HUES64 (cell line): ENCODE measurements at regions not wholly inside any gene's neighbourhood (a gene's known extent, or its start where the extent isn't known, plus 50 kb on each side); places are given as distances from the start of the nearest gene placed in this dataset.
A peak's percentile ranks its signal among the peaks of the same experiment; 100 is the strongest.

Experiments used
- H3K27ac ChIP-seq: 2 replicates; pipeline ENCODE4 v1.7.0; 2013; ENCODE audit warnings: low read depth, low read length, inconsistent platforms
- H3K27me3 ChIP-seq: 2 replicates; pipeline ENCODE4 v1.6.1; 2013; ENCODE audit warnings: mild to moderate bottlenecking, low read length; ENCODE audit not compliant: insufficient read depth
- H3K36me3 ChIP-seq: 2 replicates; pipeline ENCODE4 v1.6.1; 2013; ENCODE audit warnings: mild to moderate bottlenecking, low read length; ENCODE audit not compliant: insufficient read depth
- H3K4me1 ChIP-seq: 2 replicates; pipeline ENCODE4 v1.6.1; 2013; ENCODE audit warnings: mild to moderate bottlenecking, low read length, moderate library complexity; ENCODE audit not compliant: insufficient read depth
- H3K4me3 ChIP-seq: 2 replicates; pipeline ENCODE4 v1.5.1; 2013; ENCODE audit warnings: mild to moderate bottlenecking, low read length, moderate library complexity
- H3K9ac ChIP-seq: 2 replicates; pipeline ENCODE4 v1.6.1; 2013; ENCODE audit warnings: mild to moderate bottlenecking, low read depth, low read length
- H3K9me3 ChIP-seq: 2 replicates; pipeline ENCODE4 v1.6.1; 2013; ENCODE audit warnings: low read depth, low read length; ENCODE audit not compliant: insufficient read depth
- WGBS: fragments of 150-250, 120-280 bp; methylation state at CpG from one replicate; pipeline ENCODE4 v1.1.7; 2013; ENCODE audit warnings: missing lambda C conversion rate; 5-methylcytosine and 5-hydroxymethylcytosine counted together

DNA sequence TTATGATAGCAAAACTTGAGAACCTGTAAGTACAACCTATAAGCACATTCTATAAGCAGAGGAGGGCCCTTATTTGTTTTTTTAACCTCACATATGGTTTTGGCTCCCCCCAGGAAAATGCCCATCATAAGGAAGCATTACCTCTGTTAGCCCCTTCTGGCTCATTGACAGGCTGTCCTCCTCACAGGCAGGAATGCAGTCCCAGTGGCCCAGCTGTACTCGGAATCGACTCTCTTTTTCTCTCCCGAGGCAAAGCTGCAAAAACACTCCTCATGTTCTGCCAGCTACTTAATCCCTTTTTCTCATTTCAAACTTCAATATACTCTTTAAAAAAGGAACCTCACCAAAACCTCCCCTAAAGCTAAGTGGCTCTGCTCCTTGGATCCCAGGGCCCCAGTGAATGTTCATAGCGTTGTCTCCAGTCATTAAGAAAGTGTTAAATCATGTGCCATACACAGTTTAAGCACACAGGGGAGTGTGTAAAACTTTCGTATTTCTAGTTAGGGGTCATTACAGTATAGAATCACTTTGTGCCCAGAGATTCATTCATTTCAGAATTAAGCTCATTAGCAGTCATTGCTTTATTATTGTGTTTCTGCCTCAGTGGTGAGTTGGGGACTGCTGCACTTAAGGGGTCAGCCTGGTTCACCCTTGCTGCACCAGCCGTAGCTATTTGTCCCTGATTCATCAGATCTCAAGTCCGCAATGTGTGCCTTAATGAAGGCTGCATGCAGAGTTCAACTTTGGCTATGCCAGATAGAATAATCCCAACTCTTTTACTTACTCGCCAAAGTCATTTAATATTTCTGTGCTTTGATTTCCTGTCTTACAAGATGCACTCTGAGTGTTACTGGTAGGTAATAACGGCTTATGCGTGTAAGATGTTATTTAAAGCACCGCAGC, 57.6 kb downstream of the JRKL start:
- Histone ChIP-seq H3K9ac (no peak overlapping the region; the same call in 1 of the 2 replicates), H3K27me3 (no peaks in the 10 kb centered on the region), H3K9me3 (no peaks in the 10 kb centered on the region), H3K27ac (no peak overlapping the region), H3K4me1 (no peaks in the 10 kb centered on the region), H3K4me3 (no peak overlapping the region), H3K36me3 (no peaks in the 10 kb centered on the region)
- WGBS: 91% methylated on average over 11 of the region's 11 CpGs

DNA sequence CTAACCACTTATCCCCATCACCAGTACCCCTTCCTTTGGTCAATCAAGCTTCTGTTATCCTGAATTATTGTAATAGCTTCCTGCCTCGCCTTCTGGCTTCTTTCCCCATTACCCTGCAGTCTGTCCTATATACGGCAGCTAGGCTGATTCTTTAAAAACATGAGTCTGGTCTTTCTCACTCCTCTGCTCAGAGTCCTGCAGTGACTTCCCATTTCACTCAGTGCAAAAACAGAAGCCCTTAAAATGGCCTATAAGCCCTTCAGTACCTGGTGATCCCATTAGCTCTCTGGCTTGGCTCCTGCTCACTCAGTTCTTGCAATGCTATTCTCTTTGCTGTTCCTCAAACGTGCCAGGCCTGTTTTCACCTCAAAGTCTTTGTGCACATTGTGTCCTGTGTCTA, 58.4 kb downstream of the JRKL start:
- Histone ChIP-seq H3K4me3 (no peak overlapping the region), H3K9me3 (no peaks in the 10 kb centered on the region), H3K27me3 (no peaks in the 10 kb centered on the region), H3K4me1 (no peaks in the 10 kb centered on the region), H3K9ac (no peak overlapping the region), H3K36me3 (no peaks in the 10 kb centered on the region), H3K27ac (no peak overlapping the region)
- 88% methylated on average over 3 of the region's 3 CpGs for WGBS

DNA sequence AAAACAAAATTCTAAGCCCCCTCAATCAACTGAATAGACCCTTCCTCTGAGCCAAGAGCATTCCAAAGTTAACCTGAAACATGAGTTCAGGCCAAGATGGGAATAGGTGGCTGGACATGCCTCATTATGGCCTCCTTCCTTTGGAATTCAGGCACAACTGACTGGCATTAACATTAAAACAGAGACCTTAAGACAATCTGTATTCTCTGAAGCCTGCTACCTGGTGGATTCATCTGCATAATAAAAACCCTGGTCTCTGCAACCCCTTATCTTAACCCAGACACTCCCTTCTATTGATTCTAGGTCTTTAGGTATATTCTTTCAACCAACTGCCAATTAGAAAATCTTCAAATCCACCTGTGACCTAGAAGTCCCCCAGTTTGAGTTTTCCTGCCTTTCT, 66.3 kb downstream of the JRKL start:
- H3K9me3 ChIP-seq: peaks cover 10% of the 10 kb centered on the region

DNA sequence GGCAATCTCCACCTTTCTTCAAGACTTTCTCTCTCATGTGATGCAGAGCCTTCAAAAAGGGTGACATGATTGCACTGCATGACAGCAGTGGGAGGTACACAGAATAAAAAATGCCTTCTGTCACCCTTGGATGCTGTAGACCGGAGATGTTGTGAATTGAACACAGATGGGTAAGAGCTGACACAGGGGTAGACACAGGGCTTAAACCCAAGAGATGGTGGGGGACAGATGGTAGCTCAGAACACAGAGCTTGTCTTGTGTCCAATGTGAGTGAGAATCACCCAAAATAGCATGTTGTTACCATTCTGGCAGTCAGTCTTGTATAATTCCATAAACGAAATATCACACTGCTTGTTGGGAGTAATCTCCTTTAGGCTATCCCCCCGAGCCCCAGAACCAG, 69.9 kb downstream of the JRKL start:
- Histone ChIP-seq H3K4me1 (peaks cover 26% of the 10 kb centered on the region), H3K27me3 (no peaks in the 10 kb centered on the region), H3K9ac (no peak overlapping the region), H3K9me3 (peaks cover 10% of the 10 kb centered on the region), H3K36me3 (no peaks in the 10 kb centered on the region), H3K4me3 (no peak overlapping the region), H3K27ac (no peak overlapping the region)
- WGBS: 87% methylated on average over 3 of the region's 3 CpGs

More for the DNA sequence above, 66.3 kb downstream of the JRKL start:
- no peaks in the 10 kb centered on the region for H3K36me3 ChIP-seq
- H3K27ac ChIP-seq: peak overlapping the region; percentile 80; the same call in 1 of the 2 replicates
- H3K9ac ChIP-seq: no peak overlapping the region
- no peak overlapping the region for H3K4me3 ChIP-seq
- peaks cover 15% of the 10 kb centered on the region; the same call in 1 of the 2 replicates for H3K4me1 ChIP-seq
- no peaks in the 10 kb centered on the region for H3K27me3 ChIP-seq

DNA sequence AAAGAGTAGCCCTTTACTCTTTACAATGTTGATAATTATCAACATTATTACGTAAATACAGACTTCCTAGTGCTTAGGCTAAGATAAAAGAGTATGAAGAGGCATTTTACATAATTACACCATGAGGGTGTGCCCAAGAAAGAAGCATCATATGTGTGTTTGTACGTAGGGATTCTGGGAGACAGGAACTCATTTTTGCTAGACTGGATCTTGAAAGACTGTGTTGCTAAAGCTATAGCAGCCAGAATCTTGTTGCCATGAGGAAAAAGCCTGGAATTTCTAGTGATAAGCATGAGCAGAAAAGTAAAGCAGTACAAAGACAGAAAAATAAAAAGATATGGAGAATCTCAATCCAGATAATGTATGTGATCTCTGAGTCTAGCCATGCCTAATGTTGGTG, 72.1 kb downstream of the JRKL start:
- Histone ChIP-seq H3K9ac (no peak overlapping the region), H3K27me3 (no peaks in the 10 kb centered on the region), H3K4me3 (no peak overlapping the region), H3K36me3 (no peaks in the 10 kb centered on the region), H3K27ac (no peak overlapping the region), H3K4me1 (peaks cover 27% of the 10 kb centered on the region), H3K9me3 (no peaks in the 10 kb centered on the region)
- WGBS: 91% methylated on average over 1 of the region's 2 CpGs

DNA sequence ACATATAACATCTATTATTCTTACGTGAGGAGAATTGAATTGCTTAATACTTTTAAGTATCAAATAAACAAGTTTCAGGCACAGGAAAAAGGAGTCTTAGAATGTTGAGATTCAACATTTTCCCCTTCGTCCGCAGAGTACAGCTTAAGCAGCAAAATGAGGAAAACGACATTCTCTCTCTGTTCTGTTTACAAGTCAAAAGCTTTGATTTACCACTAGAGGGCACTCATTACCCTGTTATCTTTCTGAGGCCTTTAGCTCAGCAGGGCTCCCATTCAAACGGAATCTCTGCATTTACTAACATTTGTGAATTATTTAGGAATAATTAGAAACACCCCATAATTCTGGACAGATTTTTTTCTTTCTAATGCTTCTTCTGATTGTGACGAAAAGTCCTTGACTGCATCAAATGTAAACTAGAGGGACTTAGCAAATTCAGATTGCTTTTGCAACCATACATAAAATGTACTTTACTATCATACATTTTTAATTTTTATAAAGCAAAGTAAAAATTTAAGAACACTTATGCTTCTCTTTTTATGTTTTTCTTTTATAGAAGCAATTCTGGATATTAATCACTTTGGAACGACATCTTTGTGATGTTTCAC, 75.0 kb downstream of the JRKL start:
- Histone ChIP-seq H3K4me3 (0 out of 2 replicates have a peak overlapping the region, but pooled peaks have one; percentile 28), H3K4me1 (peaks cover 23% of the 10 kb centered on the region), H3K9me3 (no peaks in the 10 kb centered on the region), H3K36me3 (no peaks in the 10 kb centered on the region), H3K27ac (no peak overlapping the region), H3K9ac (no peak overlapping the region), H3K27me3 (no peaks in the 10 kb centered on the region)
- WGBS: 20% methylated on average over 4 of the region's 7 CpGs

DNA sequence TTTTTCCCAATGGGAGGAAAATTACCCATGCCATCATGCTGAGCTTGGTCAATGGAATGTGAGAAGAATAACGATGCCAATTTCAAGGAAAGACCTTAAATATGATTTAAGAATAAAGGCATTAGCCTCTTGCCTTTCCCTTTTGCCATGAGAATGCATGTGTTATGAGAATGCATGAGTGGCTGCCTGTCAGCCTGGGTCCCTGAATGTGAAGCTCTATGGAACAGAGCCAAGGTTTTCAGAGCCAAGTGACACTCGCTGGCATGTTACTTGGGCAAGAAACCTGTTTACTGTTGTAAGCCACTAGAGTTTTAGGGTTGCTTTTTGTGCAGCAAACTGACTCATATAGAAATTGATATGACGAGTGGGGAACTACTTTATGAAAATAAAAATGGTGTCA, 75.7 kb downstream of the JRKL start:
- Histone ChIP-seq H3K4me3 (no peak overlapping the region), H3K9ac (no peak overlapping the region), H3K4me1 (peaks cover 23% of the 10 kb centered on the region), H3K27ac (no peak overlapping the region), H3K27me3 (no peaks in the 10 kb centered on the region), H3K36me3 (no peaks in the 10 kb centered on the region), H3K9me3 (no peaks in the 10 kb centered on the region)
- 66% methylated on average over 3 of the region's 3 CpGs for WGBS

DNA sequence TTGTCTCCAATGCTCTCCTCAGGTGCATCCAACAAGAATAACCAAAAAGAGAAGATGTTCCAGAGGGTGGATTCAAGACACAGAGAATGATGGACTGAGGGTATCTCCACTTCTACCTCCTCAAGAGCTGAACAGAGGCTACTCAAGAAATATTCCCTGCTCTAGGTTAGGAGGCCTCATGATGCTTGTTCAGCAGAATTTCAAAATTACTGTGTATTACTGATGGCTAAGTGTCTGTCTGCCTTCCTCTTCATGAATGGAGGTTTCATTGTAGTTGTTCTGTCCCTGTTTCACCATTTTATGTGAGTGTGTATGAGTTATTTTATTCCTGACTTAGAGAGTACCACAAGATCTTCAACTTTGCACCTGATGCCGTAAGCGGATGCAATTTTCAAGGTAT, 76.8 kb downstream of the JRKL start:
- Histone ChIP-seq H3K9me3 (no peaks in the 10 kb centered on the region), H3K9ac (no peak overlapping the region), H3K4me3 (no peak overlapping the region), H3K4me1 (peaks cover 23% of the 10 kb centered on the region), H3K27ac (no peak overlapping the region), H3K36me3 (no peaks in the 10 kb centered on the region), H3K27me3 (no peaks in the 10 kb centered on the region)
- 98% methylated on average over 2 of the region's 2 CpGs for WGBS

DNA sequence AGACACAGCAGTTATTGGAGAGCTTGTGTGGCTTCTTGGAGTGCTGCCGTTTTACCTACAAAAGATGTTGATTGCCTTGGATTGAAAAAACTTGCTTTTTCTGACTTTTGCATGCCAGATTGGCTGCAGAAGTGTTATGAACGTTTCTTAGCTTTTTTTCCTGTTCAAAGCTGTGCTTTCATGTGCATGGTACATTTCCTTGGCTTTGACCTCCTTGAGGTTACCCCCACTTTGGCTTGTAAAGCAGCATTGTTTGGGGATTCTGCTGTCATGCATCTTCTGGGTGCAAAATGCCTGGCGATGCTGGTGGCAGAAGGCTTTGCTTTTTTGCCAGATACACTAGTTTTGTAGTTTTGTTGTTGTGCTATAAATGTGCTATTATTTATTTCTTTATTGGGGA, 80.0 kb downstream of the JRKL start:
- H3K36me3 ChIP-seq: no peaks in the 10 kb centered on the region
- H3K27me3 ChIP-seq: no peaks in the 10 kb centered on the region
- no peak overlapping the region for H3K9ac ChIP-seq
- no peak overlapping the region for H3K4me3 ChIP-seq
- peaks cover 11% of the 10 kb centered on the region; the same call in 1 of the 2 replicates for H3K4me1 ChIP-seq
- 88% methylated on average over 3 of the region's 3 CpGs for WGBS
- H3K27ac ChIP-seq: no peak overlapping the region
- no peaks in the 10 kb centered on the region for H3K9me3 ChIP-seq

DNA sequence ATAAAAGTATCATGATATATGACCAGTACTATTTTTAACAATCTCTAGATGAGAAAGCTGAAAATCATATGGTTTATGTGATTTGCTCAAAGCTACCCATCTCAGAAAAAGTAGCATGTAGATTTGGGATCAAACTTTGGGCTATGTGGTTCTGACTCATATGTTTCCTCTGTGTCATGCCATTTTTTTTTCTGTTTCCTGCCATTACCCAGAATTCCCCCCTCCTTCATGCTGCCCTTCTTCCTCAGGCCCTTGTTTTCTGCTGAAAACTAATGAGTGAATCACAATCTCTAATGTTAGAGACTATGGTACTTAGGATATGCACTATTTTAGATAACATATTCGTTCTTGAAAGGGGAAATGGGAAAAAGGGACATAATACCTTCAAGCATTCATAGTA, 80.7 kb downstream of the JRKL start:
- Histone ChIP-seq H3K4me3 (no peak overlapping the region), H3K9me3 (no peaks in the 10 kb centered on the region), H3K27me3 (no peaks in the 10 kb centered on the region), H3K27ac (no peak overlapping the region), H3K9ac (no peak overlapping the region), H3K36me3 (no peaks in the 10 kb centered on the region), H3K4me1 (peaks cover 3% of the 10 kb centered on the region; the same call in 1 of the 2 replicates)
- no CpG with 5 or more reads among the region's 1 CpG for WGBS

DNA sequence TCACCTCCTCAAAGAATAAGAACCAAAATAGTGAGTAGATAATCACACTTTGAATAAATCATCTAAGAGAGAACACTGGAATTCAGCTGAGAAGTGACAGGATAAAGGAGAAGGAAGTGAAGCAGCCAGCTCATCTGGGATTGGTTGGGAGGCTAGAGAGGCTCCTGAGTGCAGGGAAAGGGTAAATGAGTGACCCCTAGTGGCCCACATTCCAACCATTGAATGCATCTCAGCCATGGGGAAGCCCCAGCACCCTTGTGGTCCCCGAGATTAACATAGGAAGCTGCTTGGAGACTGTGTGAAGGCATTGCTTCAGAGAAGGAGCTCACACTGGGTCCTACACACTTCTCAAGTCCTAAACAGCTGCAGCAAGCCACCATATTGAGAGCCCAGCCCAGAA, 82.3 kb downstream of the JRKL start:
- 95% methylated on average over 1 of the region's 1 CpG for WGBS
- H3K9me3 ChIP-seq: no peaks in the 10 kb centered on the region

More for the DNA sequence above, 82.3 kb downstream of the JRKL start:
- no peak overlapping the region for H3K27ac ChIP-seq
- H3K9ac ChIP-seq: no peak overlapping the region
- no peaks in the 10 kb centered on the region for H3K27me3 ChIP-seq
- H3K4me3 ChIP-seq: no peak overlapping the region
- H3K4me1 ChIP-seq: no peaks in the 10 kb centered on the region
- no peaks in the 10 kb centered on the region for H3K36me3 ChIP-seq
